Upper lobe of left lung (tissue), 6 donors: ENCODE measurements at regions not wholly inside any gene's neighbourhood (a gene's known extent, or its start where the extent isn't known, plus 50 kb on each side); places are given as distances from the start of the nearest gene placed in this dataset.

Experiments used
- ATAC-seq, 2 donors: fragments of 200-7000 bp; cut with Tn5 transposase; one replicate each; pipeline ENCODE4 v1.9.1; 2022; ENCODE audit warnings: mild to moderate bottlenecking in 2 of 2, moderate library complexity in 2 of 2; ENCODE audit not compliant: low FRiP score in 2 of 2
- DNase-seq, 2 donors: peaks; one replicate each; pipeline ENCODE4 v3.0.0-alpha.2; 2019 to 2020
- H3K27ac ChIP-seq, 4 donors: fragments of 200-600 bp; sonication (generic); one replicate each; pipeline ENCODE4 v1.5.1; 2016 to 2019
- H3K27me3 ChIP-seq, 4 donors: fragments of 200-600 bp; sonication (generic); one replicate each; pipeline ENCODE4 v1.5.1; 2017 to 2019
- H3K36me3 ChIP-seq, 4 donors: fragments of 200-600 bp; sonication (generic); one replicate each; pipeline ENCODE4 v1.5.1; 2016 to 2019
- H3K4me1 ChIP-seq, 4 donors: fragments of 200-600 bp; sonication (generic); one replicate each; pipeline ENCODE4 v1.5.1; 2018 to 2019
- H3K4me3 ChIP-seq, 4 donors: fragments of 200-600 bp; sonication (generic); one replicate each; pipeline ENCODE4 v1.5.1; 2017 to 2019; ENCODE audit warnings: mild to moderate bottlenecking in 2 of 4, moderate library complexity in 1 of 4
- H3K9me3 ChIP-seq, 4 donors: fragments of 200-600 bp; sonication (generic); one replicate each; pipeline ENCODE4 v1.5.1; 2018 to 2019
- EP300 ChIP-seq, 4 donors: sonication (generic); formaldehyde crosslinking; IDR thresholded peaks; one replicate each; pipeline ENCODE4 v1.5.1; 2017; ENCODE audit warnings: antibody characterized with exemption in 4 of 4, control low read depth in 2 of 4
- POLR2A ChIP-seq, 4 donors: fragments of 450-650 bp; IDR thresholded peaks; one replicate each; pipeline ENCODE4 v1.5.1; 2016 to 2017; ENCODE audit warnings: antibody characterized with exemption in 4 of 4, mild to moderate bottlenecking in 2 of 4
- POLR2AphosphoS5 ChIP-seq, 2 donors: sonication (generic); formaldehyde crosslinking; IDR thresholded peaks; one replicate each; pipeline ENCODE4 v1.5.1; 2017; ENCODE audit warnings: antibody characterized with exemption in 2 of 2
- WGBS, 2 donors: methylation state at CpG; one replicate each; pipeline ENCODE4 v1.1.5; 2017 to 2018; 5-methylcytosine and 5-hydroxymethylcytosine counted together
- TF ChIP-seq, protein P1 (sequence below), 6 experiments: fragments of 450-650 bp in 4 of 6; fragments of 200-600 bp in 2 of 6; sonication (generic) in 2 of 6; IDR thresholded peaks; one replicate each; pipeline ENCODE4 v1.5.1; 2016 to 2019; ENCODE audit warnings: antibody characterized with exemption in 6 of 6
- donor health status: DM: no; HTN: no; CAD: no; lungs with moderate emphysema.
- donor health status: DM: no; HTN: yes; CAD: no; lungs with severe emphysema.

DNA sequence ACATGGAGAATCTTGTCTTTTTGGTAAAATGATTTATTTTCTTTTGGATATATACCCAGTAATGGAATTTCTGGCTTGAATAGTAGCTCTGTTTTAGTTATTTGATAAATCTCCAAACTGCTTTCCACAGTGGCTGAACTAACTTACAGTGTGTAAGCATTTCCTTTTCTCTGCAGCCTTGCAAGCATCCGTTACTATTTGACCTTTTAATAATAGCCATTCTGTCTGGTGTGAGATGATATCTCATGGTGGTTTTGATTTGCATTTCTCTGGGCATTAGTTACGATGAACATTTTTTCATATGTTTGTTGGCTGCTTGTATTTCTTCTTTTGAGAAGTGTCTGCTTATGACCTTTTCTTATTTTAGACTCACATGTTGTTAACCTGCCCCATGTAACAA is 190.2 kb downstream of the GALR1 start:
- ATAC-seq (no peak), DNase-seq (no peak)
- TF ChIP-seq, protein P1, sequence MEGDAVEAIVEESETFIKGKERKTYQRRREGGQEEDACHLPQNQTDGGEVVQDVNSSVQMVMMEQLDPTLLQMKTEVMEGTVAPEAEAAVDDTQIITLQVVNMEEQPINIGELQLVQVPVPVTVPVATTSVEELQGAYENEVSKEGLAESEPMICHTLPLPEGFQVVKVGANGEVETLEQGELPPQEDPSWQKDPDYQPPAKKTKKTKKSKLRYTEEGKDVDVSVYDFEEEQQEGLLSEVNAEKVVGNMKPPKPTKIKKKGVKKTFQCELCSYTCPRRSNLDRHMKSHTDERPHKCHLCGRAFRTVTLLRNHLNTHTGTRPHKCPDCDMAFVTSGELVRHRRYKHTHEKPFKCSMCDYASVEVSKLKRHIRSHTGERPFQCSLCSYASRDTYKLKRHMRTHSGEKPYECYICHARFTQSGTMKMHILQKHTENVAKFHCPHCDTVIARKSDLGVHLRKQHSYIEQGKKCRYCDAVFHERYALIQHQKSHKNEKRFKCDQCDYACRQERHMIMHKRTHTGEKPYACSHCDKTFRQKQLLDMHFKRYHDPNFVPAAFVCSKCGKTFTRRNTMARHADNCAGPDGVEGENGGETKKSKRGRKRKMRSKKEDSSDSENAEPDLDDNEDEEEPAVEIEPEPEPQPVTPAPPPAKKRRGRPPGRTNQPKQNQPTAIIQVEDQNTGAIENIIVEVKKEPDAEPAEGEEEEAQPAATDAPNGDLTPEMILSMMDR (IDR thresholded peaks at IDR 0.05) = no peak
- TF ChIP-seq POLR2A (IDR thresholded peaks at IDR 0.05) = no peak
- TF ChIP-seq EP300 (IDR thresholded peaks at IDR 0.05) = no peak
- TF ChIP-seq POLR2AphosphoS5 (IDR thresholded peaks at IDR 0.05) = no peak
- Histone ChIP-seq H3K4me3 (no peak overlapping the region), H3K36me3 (no peaks in the 10 kb centered on the region), H3K4me1 (no peaks in the 10 kb centered on the region), H3K9me3 (no peaks in the 10 kb centered on the region), H3K27me3 (no peaks in the 10 kb centered on the region), H3K27ac (no peak overlapping the region)
- WGBS, 2 donors = 65 to 73% methylated on average over 2 of the region's 2 CpGs

GRCh38 chr18:77442393-77442792 is 192.7 kb downstream of the GALR1 start:
- no peaks in the 10 kb centered on the region for H3K27me3 ChIP-seq
- no peaks in the 10 kb centered on the region for H3K9me3 ChIP-seq
- no peak overlapping the region for H3K4me3 ChIP-seq
- TF ChIP-seq POLR2A (IDR thresholded peaks at IDR 0.05) (no peak), POLR2AphosphoS5 (IDR thresholded peaks at IDR 0.05) (no peak), EP300 (IDR thresholded peaks at IDR 0.05) (no peak)
- TF ChIP-seq, protein P1 (IDR thresholded peaks at IDR 0.05) = no peak
- 81 to 90% methylated on average over 6 of the region's 6 CpGs for WGBS, 2 donors
- no peak for DNase-seq
- no peak overlapping the region for H3K27ac ChIP-seq
- ATAC-seq = peak in 1 of 2 donors; percentile 25
- H3K36me3 ChIP-seq = no peaks in the 10 kb centered on the region
- no peaks in the 10 kb centered on the region for H3K4me1 ChIP-seq

DNA sequence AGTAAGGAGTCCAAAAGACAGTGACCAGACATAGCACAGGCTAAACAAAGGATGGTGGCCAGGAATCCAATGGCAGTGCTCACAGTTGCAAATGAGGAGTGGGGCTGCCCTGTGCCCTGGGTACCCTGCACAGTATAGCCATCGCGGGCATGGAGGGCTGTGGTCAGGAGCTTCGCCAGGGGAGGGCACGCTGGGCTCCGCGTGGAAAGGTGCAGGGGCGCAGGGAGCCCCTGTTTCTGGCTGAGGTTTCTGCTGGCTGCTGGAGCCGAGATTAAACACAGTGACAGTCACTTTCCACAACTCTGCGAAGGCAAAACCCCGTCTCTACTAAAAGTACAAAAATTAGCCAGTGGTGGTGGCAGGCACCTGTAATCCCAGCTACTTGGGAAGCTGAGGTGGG is 194.7 kb downstream of the GALR1 start:
- TF ChIP-seq EP300 (IDR thresholded peaks at IDR 0.05) = no peak
- TF ChIP-seq, protein P1 (IDR thresholded peaks at IDR 0.05) = no peak
- WGBS, 2 donors = 86 to 91% methylated on average over 9 to 10 of the region's 10 CpGs
- H3K9me3 ChIP-seq = no peaks in the 10 kb centered on the region
- no peaks in the 10 kb centered on the region for H3K27me3 ChIP-seq
- H3K4me1 ChIP-seq = no peaks in the 10 kb centered on the region
- H3K4me3 ChIP-seq = no peak overlapping the region
- no peaks in the 10 kb centered on the region for H3K36me3 ChIP-seq
- DNase-seq (peak in 1 of 2 donors; percentile 54), ATAC-seq (peak in 1 of 2 donors; percentile 47)
- no peak overlapping the region for H3K27ac ChIP-seq

- no peaks in the 10 kb centered on the region for H3K4me1 ChIP-seq
- DNase-seq (no peak), ATAC-seq (no peak)
- H3K27ac ChIP-seq = no peak overlapping the region
- 47 to 58% methylated on average over 6 of the region's 6 CpGs for WGBS, 2 donors
- TF ChIP-seq POLR2AphosphoS5 (IDR thresholded peaks at IDR 0.05) (no peak), EP300 (IDR thresholded peaks at IDR 0.05) (no peak), POLR2A (IDR thresholded peaks at IDR 0.05) (no peak)
- TF ChIP-seq, protein P1 (IDR thresholded peaks at IDR 0.05) = no peak
- no peak overlapping the region for H3K4me3 ChIP-seq
- no peaks in the 10 kb centered on the region for H3K27me3 ChIP-seq
- H3K36me3 ChIP-seq = no peaks in the 10 kb centered on the region
- no peaks in the 10 kb centered on the region for H3K9me3 ChIP-seq
Observed at GRCh38 chr18:77448046-77448445, 198.4 kb downstream of the GALR1 start.

- TF ChIP-seq, protein P1 (IDR thresholded peaks at IDR 0.05) = no peak
- no peak for TF ChIP-seq EP300 (IDR thresholded peaks at IDR 0.05)
- TF ChIP-seq POLR2AphosphoS5 (IDR thresholded peaks at IDR 0.05) = no peak
- no peak for DNase-seq
- no peaks in the 10 kb centered on the region for H3K9me3 ChIP-seq
Observed at GRCh38 chr18:77455004-77455403, 205.4 kb downstream of the GALR1 start.

More at GRCh38 chr18:77455004-77455403, 205.4 kb downstream of the GALR1 start:
- 93 to 98% methylated on average over 2 of the region's 2 CpGs for WGBS, 2 donors
- Histone ChIP-seq H3K4me3 (no peak overlapping the region), H3K27me3 (no peaks in the 10 kb centered on the region), H3K36me3 (no peaks in the 10 kb centered on the region), H3K4me1 (no peaks in the 10 kb centered on the region), H3K27ac (no peak overlapping the region)
- ATAC-seq = no peak
